Transverse colon (tissue), 4 donors: ENCODE measurements at regions not wholly inside any gene's neighbourhood (a gene's known extent, or its start where the extent isn't known, plus 50 kb on each side); places are given as distances from the start of the nearest gene placed in this dataset.

Experiments used
- DNase-seq: peaks from one replicate; pipeline ENCODE4 v3.0.0-alpha.2; 2019
- H3K27ac ChIP-seq, 4 donors: fragments of 200-600 bp; sonication (generic); 2 replicates each; pipeline ENCODE4 v1.5.1; 2016 to 2018; ENCODE audit warnings: inconsistent platforms in 4 of 4
- H3K27me3 ChIP-seq: fragments of 200-600 bp; sonication (generic); 2 replicates; pipeline ENCODE4 v1.5.1; 2017; ENCODE audit warnings: inconsistent platforms
- H3K36me3 ChIP-seq, 4 donors: fragments of 200-600 bp; sonication (generic); 2 replicates each; pipeline ENCODE4 v1.5.1; 2017 to 2019; ENCODE audit warnings: inconsistent platforms in 4 of 4
- H3K4me1 ChIP-seq, 4 donors: fragments of 200-600 bp; sonication (generic); 2 replicates each; pipeline ENCODE4 v1.5.1; 2017 to 2020; ENCODE audit warnings: inconsistent platforms in 4 of 4
- H3K4me3 ChIP-seq, 4 donors: fragments of 200-600 bp; sonication (generic); 1 replicate in 1 of 4; 2 replicates in 3 of 4; pipeline versions ENCODE4 v1.5.1 to v1.6.1; 2017 to 2019; ENCODE audit warnings: inconsistent platforms in 4 of 4
- H3K9me3 ChIP-seq, 2 donors: fragments of 200-600 bp; sonication (generic); 2 replicates each; pipeline ENCODE4 v1.5.1; 2017 to 2019; ENCODE audit warnings: inconsistent platforms in 2 of 2
- CTCF ChIP-seq, 5 experiments: fragments of 200-600 bp in 3 of 5; fragments of 450-650 bp in 2 of 5; sonication (generic) in 3 of 5; IDR thresholded peaks; 1 replicate in 2 of 5; 2 replicates in 3 of 5; pipeline ENCODE4 v1.5.1; 2016 to 2017; ENCODE audit warnings: antibody characterized with exemption in 5 of 5, inconsistent platforms in 3 of 5, mild to moderate bottlenecking in 2 of 5, moderate library complexity in 1 of 5
- EP300 ChIP-seq: sonication (generic); formaldehyde crosslinking; IDR thresholded peaks from one replicate; pipeline ENCODE4 v1.6.1; 2017; ENCODE audit warnings: antibody characterized with exemption, low read depth
- POLR2A ChIP-seq: fragments of 450-650 bp; IDR thresholded peaks from one replicate; pipeline ENCODE4 v1.6.1; 2016; ENCODE audit warnings: antibody characterized with exemption, mild to moderate bottlenecking, moderate library complexity
- POLR2AphosphoS5 ChIP-seq, 3 donors: sonication (generic); formaldehyde crosslinking; IDR thresholded peaks; one replicate each; pipeline ENCODE4 v1.6.1; 2016; ENCODE audit warnings: antibody characterized with exemption in 3 of 3
- WGBS, 2 donors: methylation state at CpG; one replicate each; pipeline ENCODE4 v1.1.5; 2018; ENCODE audit warnings: low coverage in 1 of 2; 5-methylcytosine and 5-hydroxymethylcytosine counted together
- in situ Hi-C, 4 donors: fragments of 200-750 bp; cut with MboI; loops; one replicate each; pipeline versions ENCODE4 v1.15.0 to v1.15.1; 2017; ENCODE audit warnings: low sequenced_read_pairs in 3 of 4, low pct_ligation_motif_present in 1 of 4, low pct_unique_long_range_greater_than_20kb in 1 of 4
- intact Hi-C: fragments of 100-400 bp; cut with DNase I; formaldehyde crosslinking; loops from one replicate; pipeline ENCODE4 v1.15.1; 2023; ENCODE audit warnings: low total_unique reads

GRCh38 chr3:181793006-181793405, 81.3 kb downstream of the SOX2 start:
- Histone ChIP-seq H3K9me3 (no peaks in the 10 kb centered on the region), H3K4me3 (no peak overlapping the region), H3K36me3 (no peaks in the 10 kb centered on the region), H3K4me1 (no peaks in the 10 kb centered on the region), H3K27me3 (no peaks in the 10 kb centered on the region), H3K27ac (no peak overlapping the region)
- DNase-seq: no peak
- in situ Hi-C loops: no loop called here
- no peak for TF ChIP-seq EP300
- TF ChIP-seq POLR2A: no peak
- TF ChIP-seq POLR2AphosphoS5 (IDR thresholded peaks at IDR 0.05): no peak
- no peak for TF ChIP-seq CTCF (IDR thresholded peaks at IDR 0.05)
- WGBS, 2 donors: 66 to 77% methylated on average over 7 of the region's 7 CpGs
- intact Hi-C loops: no loop called here

GRCh38 chr3:181794011-181794790, 82.5 kb downstream of the SOX2 start:
- no peak overlapping the region for H3K27ac ChIP-seq
- 55 to 63% methylated on average over 3 to 4 of the region's 4 CpGs for WGBS, 2 donors
- H3K4me3 ChIP-seq: no peak overlapping the region
- TF ChIP-seq POLR2AphosphoS5 (IDR thresholded peaks at IDR 0.05) (no peak), EP300 (no peak), POLR2A (no peak), CTCF (IDR thresholded peaks at IDR 0.05) (no peak)
- no peaks in the 10 kb centered on the region for H3K36me3 ChIP-seq
- H3K4me1 ChIP-seq: no peaks in the 10 kb centered on the region
- no peak for DNase-seq
- H3K9me3 ChIP-seq: no peaks in the 10 kb centered on the region
- intact Hi-C loops: no loop called here
- in situ Hi-C loops: no loop called here
- H3K27me3 ChIP-seq: no peaks in the 10 kb centered on the region

GRCh38 chr3:181796641-181797040, 84.9 kb downstream of the SOX2 start:
- in situ Hi-C loops (no loop called here), intact Hi-C loops (no loop called here)
- WGBS, 2 donors: 71 to 85% methylated on average over 1 to 3 of the region's 3 CpGs

GRCh38 chr3:181797431-181797830, 85.7 kb downstream of the SOX2 start:
- WGBS, 2 donors: 53 to 60% methylated on average over 2 of the region's 2 CpGs
- in situ Hi-C loops (no loop called here), intact Hi-C loops (no loop called here)

More at GRCh38 chr3:181796641-181797040, 84.9 kb downstream of the SOX2 start:
- no peak overlapping the region for H3K4me3 ChIP-seq
- H3K27ac ChIP-seq: no peak overlapping the region
- no peaks in the 10 kb centered on the region for H3K4me1 ChIP-seq
- no peaks in the 10 kb centered on the region for H3K27me3 ChIP-seq
- TF ChIP-seq POLR2A: no peak
- no peak for DNase-seq
- H3K36me3 ChIP-seq: no peaks in the 10 kb centered on the region
- H3K9me3 ChIP-seq: no peaks in the 10 kb centered on the region

More at GRCh38 chr3:181797431-181797830, 85.7 kb downstream of the SOX2 start:
- H3K36me3 ChIP-seq: no peaks in the 10 kb centered on the region
- no peaks in the 10 kb centered on the region for H3K27me3 ChIP-seq
- no peaks in the 10 kb centered on the region for H3K9me3 ChIP-seq
- H3K4me1 ChIP-seq: no peaks in the 10 kb centered on the region
- H3K4me3 ChIP-seq: no peak overlapping the region
- H3K27ac ChIP-seq: no peak overlapping the region
- TF ChIP-seq POLR2AphosphoS5 (IDR thresholded peaks at IDR 0.05) (no peak), EP300 (no peak), CTCF (IDR thresholded peaks at IDR 0.05) (no peak), POLR2A (no peak)
- no peak for DNase-seq
